LoVo (cell line): ENCODE measurements at regions not wholly inside any gene's neighbourhood (a gene's known extent, or its start where the extent isn't known, plus 50 kb on each side); places are given as distances from the start of the nearest gene placed in this dataset.

ENCODE experiments used
- DNase-seq: peaks from one replicate; pipeline ENCODE4 v3.0.0-alpha.2; 2016; ENCODE audit warnings: low spot score

DNA sequence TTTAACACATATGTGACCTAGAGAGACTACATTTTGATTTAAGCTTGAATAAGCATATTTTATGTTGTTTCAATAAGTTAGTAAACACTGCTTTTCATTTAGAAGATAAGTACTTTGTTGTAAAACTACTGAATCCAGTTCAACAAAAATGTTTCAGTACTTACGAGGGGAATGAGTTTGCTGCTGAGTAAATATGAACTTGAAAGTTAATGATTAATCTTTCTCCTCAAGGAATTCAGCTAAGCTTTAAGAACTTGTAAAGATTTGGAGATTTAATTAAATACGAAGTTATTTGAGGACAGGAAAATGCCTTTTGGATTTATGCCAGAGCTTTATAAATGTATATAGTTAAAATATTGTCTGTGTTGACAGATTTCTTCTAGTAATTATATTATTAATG, 933.0 kb upstream of the LCORL start:
- peak; percentile 1 for DNase-seq

DNA sequence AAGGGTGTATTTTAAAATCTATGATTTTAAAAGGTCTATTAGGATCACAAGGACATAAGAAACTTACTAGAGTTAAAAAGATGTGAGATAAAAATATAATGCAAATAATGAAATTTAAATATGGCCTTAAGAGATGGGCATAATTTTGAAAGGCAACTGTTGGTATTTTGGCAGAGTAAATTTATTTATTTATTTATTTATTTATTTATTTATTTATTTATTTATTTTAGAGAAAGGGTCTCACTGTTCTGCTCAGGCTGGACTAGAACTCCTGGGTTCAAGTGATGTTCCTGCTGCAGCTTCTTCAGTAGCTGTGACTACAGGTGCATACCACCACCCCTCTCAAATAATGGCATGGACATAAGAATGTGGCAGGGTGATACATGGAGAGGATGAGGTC, 932.1 kb upstream of the LCORL start:
- no peak for DNase-seq

DNA sequence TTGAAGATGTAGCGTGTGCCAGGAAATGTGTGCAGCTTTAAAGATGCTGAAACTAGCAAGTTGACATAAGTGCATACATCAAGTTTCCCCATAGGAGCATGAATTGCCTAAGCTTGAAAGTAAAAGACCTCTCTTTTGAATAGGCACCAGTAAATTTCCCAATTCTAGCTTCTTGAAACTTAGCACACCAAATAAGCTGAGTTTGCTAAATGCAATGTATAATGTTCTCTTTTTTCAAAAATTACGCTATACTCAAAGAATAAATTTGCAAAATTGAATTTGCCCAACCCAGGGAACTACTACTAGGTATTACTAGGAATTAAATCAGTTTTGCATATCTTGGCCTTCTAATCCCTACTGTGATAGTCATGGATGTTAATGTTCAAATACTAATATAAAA, 923.9 kb upstream of the LCORL start:
- no peak for DNase-seq

DNA sequence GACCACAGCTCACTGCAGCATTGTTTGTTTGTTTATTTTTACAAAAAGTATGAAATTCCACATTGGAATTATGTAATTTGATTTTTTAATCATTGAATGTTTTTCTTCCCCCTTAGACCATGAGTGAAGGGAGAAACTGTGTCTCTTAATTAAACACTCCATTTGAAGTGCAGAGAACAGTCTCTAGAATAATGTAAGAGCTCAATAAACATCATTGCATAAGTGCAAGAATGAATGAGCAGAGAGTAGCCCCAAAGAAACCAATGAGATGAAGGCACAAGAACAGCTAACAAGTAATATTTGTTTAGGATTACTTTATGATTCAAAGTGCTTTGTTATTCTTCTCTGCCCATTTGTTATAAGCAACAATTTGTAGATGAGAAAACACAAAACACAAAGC, 921.3 kb upstream of the LCORL start:
- no peak for DNase-seq

DNA sequence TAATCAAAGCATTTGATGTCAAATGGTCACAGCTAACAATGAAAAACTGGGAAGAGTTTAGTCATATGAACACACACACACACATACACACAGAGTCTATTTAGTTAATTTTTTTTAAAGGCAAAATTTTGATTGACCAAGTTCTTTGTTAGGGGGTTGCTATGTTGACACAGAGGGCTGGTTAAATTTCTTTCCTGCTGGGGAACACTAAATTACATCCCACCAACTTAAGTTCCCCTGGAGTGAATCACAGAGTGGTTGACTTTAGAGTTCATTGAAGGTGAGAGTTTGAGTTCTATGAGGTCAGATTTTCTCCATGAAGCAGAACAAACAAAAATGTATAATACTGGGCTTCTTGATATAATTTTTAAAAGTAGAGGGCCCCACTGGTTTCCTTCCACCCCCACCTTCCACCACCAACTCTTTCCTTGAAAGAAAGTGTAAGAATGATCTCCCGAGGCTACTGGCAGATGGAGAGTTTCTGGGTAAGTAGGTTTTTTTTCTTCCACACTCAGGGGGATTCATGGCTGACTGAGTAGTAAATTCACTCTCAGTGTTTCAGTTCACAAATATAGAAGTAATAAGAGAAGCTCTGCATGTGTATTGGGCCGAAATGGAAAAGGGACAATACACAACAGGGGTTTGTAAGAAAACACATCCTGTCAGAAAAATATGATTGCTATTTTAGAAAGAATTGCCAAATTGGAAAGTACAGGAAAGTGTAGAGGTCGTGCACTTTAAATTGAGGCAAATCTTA, 917.0 kb upstream of the LCORL start:
- no peak for DNase-seq

DNA sequence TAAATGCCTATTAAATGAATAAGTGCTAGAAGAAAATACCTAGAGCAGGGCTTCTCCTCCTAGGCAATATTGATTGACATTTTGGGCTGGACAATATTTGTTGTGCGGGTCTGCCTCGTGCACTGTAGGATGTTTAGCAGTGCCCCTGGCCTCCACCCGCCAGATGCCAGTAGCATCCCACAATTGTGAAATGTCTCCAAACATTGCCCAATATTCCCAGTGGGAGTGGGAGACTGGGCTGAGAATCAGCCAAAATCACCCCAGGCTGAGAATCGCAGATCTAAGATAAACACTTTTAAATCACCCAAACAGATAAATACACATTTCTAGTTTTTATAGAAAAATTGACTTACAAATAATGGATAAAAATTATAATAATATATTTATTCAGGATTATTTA, 916.2 kb upstream of the LCORL start:
- DNase-seq, result no peak

DNA sequence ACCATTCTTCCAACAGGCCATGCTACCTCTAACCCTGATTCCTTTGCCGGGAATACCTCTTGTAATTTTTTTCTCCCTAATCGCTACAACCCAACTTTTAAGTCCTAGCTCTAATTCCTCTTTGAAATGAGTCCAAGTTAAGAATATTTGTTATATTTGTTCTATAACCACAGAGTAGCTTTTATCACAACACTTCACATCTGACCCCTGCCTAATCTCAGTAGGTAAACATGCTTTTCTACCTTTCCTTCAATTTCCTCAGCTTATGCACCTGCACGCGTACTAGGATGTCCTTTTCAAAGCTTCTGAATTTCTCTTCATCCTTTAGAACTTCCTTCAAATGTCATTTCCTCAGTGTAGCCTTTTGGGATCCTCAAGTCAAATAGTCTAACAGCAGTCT, 915.5 kb upstream of the LCORL start:
- no peak for DNase-seq

DNA sequence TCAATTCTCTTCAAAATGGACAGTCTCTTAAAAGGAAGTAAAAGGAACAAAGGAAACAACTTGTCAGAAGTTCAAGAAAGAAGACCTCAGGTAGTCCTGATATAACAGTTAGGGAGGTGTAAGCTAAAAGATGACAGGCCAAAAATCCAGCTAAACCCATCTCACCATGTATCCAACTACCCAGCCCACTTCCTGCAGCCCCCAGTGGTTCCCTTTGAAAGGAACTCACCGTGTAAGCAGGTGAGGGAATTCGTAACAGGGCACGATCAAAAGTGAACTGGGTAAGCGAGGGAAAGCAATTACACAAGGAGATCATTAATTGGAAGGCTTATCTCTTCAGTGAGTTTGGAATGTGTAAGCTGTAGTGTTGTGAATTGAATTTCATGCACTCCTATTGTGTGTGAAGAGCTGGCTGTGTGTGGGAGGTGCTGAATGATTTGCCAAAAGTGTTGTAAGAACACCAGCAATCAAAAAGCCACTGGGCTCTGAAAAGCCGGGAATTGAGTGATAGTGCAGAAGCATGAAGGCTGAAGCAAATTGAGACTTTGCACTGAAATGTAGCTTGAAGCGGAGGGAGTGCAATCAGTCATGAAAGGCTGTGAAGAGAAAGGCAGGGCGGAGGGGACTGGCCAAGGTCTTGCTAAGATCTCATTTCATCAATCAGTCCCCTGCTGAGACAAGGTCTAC, 914.2 kb upstream of the LCORL start:
- no peak for DNase-seq

DNA sequence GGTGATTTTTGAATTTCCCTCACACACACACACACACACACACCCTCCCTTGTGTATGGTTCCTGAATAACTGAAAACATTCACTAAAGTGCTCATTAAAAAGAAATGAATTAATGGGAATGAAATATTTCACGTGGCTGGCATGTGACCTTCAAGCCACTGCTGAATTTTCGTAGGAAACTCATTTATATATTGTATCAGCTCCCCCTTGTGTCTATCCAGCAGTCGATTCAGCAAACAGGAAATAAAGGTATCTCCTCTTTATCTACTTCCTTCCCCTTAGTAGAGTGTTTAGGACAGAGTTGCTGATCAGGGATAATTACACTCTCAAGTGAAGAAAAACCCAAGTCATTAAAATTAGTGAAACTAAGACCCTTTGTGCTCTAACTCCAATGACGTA, 912.6 kb upstream of the LCORL start:
- no peak for DNase-seq

DNA sequence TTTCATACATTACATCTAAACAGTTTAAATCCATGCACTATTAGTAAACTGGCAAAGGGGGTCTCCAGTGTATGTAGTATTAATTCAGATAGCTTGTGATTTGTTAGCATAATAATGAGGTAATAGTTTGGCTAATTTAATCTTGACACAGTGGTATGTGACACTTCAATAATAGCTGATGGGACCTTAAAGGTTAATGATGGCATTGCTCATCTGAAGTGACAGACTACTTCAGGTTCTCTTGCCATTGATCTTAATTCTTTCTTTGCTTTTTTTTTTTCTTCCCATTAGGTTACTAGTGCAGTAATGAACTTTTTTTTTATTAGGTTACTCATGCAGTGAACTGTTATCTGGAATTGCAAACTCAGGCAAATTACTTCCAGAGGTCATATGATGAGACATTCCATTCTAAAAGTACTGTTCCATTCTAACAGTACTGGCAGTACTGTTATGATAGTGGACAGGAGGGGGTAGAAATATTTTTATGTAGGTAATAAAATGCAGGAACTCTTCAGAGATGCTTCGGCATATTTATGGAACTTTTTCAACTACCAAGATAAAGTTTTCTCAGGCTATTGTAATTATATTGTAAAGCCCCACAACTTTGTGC, 911.3 kb upstream of the LCORL start:
- no peak for DNase-seq

DNA sequence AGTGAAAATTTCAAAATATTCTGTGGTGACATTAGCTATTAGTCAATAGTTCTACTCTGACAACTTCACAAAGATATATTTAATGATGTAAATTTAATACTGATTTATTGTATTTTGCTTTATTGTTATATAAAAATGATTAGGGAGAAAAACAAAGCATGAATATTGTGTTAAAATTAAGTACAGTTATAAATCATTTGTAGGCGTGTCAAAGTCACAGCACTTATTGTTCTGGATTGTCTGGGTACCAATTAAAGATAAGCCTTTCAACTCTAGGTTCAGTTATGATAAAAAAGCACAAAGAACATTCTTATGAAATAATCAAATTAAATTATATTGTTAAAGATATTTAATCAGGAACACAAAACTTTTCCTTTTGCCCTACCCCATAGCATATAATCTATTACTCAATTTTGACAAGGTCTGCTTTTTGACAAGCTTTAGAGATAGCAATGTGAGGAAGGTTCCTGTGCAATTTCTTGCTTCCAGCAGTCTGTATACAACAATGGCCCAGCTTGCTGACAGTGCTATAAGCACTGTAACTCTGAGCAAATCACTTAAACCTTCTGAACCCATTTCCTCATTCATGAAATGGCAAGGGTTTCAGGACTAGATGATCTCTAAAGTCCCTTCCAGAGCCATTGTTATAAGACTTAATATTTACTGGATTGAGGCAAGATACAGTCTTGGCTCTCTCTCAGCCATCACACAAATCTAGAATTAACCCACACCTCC, 910.3 kb upstream of the LCORL start:
- DNase-seq, result no peak

DNA sequence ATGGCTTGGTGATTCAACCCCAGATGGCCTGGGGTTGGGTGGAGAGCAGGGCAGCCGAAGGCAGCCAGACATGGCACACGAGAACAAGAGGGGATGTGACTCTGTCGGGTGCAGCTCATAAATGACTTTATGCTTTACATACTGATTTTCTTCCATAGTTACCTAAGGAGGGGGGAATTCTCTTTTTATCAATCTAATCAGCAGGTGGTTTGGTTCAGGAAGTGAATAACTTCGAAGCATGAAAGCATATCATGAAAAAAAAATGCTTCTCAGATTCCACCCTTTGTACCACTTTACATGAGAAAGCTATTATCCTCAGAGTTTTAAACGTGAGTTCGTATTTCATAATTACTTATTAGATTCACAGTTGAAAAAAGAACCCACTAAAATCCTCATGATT, 908.9 kb upstream of the LCORL start:
- DNase-seq, result no peak

DNA sequence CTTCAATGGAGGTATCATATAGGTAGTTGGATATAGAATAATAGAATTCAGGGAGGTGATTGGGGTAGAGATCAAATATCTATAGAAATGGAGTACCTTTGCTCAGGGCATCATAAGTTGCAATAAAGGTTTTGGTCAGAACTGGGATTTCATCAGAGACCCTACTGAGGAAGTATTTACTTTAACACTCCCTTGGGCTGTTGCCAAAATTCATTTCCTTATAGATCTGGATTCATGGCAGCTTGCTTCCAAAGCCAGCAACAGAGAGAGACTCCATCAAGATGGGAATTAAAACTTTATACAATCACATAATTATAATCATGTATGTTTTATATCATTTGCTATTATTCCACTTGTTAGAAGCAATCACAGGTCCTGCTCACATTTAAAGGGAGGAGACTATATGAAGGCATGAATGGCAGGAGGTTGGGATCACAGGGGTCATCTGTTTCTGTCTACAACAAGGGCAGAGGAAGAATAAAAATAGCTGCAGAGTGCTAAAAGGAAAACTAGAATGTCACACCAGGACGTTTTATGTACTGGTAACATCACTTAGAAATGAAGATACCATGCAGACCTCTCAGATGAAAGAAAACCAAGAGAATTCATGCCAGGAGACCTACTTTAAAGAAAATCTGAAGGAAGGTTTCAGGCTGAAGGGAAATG, 902.1 kb upstream of the LCORL start:
- no peak for DNase-seq

DNA sequence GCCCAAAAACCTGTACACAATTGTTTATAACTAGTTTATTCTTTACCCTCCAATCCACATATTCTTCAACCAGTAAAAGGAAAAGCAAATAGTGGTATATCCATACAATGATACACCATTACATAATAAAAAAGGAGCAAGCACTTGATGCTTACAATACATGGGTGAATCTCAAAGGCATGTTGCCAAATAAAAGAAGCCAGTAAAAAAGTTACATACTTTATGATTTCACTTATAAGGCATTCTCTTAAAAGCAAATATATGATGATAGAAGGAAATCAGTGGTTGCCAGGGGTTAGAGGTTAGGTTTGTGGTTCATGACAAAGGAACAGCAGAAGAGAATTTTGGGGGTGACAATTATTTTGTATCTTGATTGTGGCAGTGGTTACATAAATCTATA, 896.1 kb upstream of the LCORL start:
- no peak for DNase-seq

DNA sequence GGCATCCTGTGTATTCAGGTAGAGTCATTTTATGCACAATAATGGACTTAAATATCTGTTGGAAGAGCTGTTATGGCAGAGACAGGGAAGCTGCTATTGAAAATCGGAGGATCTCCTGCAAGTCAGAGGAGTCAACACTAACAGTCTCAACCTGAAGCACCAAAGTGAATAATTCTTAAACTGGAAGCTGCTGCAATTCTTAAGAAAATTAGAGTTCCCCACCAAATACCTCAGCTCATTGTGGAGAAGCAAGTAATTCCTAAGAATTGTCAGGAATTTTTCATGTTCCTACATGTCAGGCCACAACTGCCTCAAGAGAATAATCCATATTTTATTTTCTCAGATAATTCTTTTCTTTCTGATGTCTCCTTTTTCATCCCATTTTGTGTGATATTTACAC, 892.6 kb upstream of the LCORL start:
- DNase-seq, result no peak

DNA sequence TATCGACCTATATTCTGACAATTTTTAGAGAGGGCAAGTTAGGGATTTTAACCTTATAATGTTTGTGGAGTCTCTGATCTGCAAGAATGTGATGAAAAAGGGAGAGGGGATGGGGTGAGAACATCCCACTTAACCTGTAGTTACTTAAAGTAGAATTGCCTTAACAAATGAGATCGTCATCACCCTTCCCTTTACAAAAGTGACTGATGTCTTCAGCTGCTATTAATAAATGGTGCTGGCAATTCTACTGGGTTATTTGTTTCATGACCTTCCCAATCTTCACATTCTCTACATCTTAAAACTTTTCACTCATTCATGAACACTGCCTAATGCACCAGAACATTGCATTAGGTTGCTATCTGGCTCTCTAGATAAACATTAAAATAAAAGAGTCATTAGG, 873.4 kb upstream of the LCORL start:
- no peak for DNase-seq

DNA sequence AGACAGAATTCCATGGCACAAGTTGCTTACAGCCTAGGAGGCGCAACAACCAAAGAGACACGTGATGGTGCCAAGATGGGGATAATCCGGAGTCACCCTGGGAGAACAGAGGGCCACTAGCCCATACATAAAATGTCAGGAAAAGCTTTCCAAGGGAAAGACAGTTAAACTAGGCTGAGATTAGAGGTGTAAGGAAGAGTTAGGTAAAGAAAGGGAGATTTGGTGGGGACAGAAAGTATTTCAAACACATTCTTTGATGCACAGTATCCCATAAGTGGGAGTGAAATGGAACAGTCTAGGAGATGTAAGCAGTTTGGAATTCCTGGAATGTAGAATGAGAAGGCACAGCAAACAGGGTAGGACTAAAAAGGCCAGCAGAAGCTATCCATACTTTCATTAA, 860.9 kb upstream of the LCORL start:
- no peak for DNase-seq

DNA sequence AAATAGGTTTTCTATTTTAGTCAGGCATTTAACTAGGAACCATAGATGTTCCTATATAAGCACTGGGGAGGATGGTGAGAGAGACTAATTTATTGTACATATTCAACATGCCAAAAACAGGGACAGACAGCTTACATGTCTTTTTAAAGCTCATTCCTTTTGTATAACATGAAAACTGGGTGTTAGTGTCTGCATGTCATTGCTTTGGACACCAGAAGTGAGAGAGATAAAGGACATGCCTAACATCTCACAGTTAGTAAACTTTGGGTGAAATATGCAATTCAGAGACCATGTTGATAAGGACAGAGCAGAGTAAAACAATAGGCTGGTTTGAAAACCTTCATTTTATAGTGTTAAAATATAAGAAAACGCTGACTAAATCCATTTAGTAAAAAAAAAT, 860.0 kb upstream of the LCORL start:
- no peak for DNase-seq

DNA sequence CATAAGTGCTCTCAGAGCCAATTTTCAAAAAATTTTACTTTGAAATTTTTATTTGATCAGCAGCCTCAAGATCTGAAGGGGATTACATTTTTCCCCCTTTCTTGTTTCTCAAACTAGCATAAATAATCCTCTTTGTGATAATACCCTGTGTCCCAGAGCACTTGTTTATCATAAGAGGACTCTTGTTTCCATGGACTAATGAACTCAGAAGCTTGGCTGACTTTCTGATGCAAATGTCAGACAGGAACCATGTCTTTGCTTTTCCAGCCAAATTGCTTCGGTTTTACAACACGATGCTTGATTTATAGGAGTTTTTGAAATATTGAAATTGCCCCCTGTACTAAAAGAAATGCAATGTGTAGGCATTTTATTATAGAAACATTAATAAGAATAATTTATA, 859.3 kb upstream of the LCORL start:
- DNase-seq, result no peak

DNA sequence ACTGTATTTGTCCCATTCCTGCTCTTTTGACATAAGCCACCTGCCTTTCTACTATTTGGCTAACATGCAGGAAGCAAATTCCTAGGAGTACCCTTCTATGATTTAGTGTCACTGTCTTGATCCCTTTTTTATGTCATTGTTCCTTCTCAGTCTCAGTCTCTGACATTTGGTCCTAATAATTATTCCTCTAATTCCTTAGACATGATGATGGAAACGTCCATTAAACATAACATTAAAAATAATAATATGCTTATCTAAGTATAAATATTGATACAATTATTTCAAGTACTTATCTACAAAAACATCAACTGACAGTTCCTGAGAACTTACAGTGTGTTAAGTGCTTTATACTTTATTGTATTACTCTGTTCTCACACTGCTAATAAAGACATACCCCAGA, 857.0 kb upstream of the LCORL start:
- DNase-seq, result no peak

DNA sequence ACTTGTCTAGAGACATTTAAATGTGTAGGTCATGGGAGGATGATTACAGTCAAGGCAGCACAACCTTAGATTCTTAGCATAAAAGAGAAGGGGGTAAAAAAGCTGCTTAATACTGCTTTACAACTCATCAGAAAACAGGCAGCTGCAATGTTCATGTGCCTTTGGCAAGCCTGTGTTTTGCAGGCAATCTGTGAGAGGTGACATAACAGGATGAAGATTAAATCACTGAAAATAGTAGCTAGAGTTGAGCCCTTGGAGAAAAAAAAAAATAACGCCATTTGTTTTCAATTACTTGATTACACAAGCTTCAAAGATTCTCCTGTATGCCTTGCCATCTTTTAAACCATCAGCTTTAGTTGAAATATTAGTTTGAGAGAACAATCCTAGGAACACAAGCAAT, 847.6 kb upstream of the LCORL start:
- DNase-seq, result no peak

DNA sequence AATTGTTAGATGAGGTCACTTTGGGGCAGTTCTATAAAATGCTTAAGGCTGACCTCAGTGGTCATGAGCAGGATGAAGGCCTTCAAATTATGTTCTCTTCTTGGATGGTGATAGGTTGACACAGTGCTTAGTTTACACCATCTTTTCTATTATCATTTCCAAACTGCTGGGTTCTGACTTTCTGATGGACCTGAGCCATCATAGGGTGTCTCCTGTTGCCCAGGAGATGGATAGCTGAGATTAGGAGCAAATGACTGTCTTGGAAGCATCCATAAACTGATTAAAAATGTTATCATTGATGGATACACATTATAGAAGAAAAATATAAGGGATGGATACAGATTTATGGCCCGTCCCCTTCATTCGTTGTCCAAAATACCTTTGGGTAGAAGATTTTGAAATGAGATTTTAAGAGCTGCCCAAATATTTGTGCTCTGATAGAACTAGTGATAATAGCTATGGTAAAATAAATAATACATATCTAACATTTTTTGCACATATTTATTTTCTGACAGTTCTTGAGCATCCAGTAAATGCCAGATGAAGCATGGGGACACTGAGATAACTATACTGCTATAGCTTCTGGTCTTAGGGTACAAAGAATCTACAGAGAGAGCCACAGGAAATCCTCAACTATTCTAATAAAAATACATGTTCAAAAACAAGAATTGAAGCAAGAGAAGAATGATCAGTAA, 839.4 kb upstream of the LCORL start:
- no peak for DNase-seq
